ENCODE measurements at regions not wholly inside any gene's neighbourhood (a gene's known extent, or its start where the extent isn't known, plus 50 kb on each side); places are given as distances from the start of the nearest gene placed in this dataset.

GRCh38 chr13:107906131-107906530 is 309.2 kb downstream of the LIG4 start:
- DNase-seq: no peak

GRCh38 chr13:107901996-107902562 is 313.3 kb downstream of the LIG4 start:
- no peak for DNase-seq

- DNase-seq: no peak
Measured at GRCh38 chr13:107901230-107901629, 314.1 kb downstream of the LIG4 start.

GRCh38 chr13:107900775-107901174 is 314.6 kb downstream of the LIG4 start:
- no peak for DNase-seq

GRCh38 chr13:107886118-107886517 is 329.2 kb downstream of the LIG4 start:
- DNase-seq: no peak

- DNase-seq: no peak
Measured at GRCh38 chr13:107884564-107884963, 330.8 kb downstream of the LIG4 start.

- no peak for DNase-seq
Measured at GRCh38 chr13:107883561-107884175, 331.7 kb downstream of the LIG4 start.

- DNase-seq: no peak
Measured at GRCh38 chr13:107882708-107883560, 332.4 kb downstream of the LIG4 start.

GRCh38 chr13:107881362-107881761 is 334.0 kb downstream of the LIG4 start:
- DNase-seq: no peak

GRCh38 chr13:107874456-107874855 is 340.9 kb downstream of the LIG4 start:
- DNase-seq: no peak

- no peak for DNase-seq
Measured at GRCh38 chr13:107873926-107874325, 341.4 kb downstream of the LIG4 start.

GRCh38 chr13:107870400-107870799 is 344.9 kb downstream of the LIG4 start:
- DNase-seq: no peak

GRCh38 chr13:107867701-107868661 is 347.4 kb downstream of the LIG4 start:
- peak; percentile 24 for DNase-seq

GRCh38 chr13:107866941-107867623 is 348.3 kb downstream of the LIG4 start:
- DNase-seq: no peak

- DNase-seq: no peak
Measured at GRCh38 chr13:107866032-107866940, 349.1 kb downstream of the LIG4 start.

GRCh38 chr13:107865643-107866031 is 349.7 kb downstream of the LIG4 start:
- DNase-seq: no peak

GRCh38 chr13:107865318-107865575 is 350.1 kb downstream of the LIG4 start:
- DNase-seq: peak; percentile 25

GRCh38 chr13:107864543-107865317 is 350.6 kb downstream of the LIG4 start:
- DNase-seq: no peak

GRCh38 chr13:107860284-107860683 is 355.1 kb downstream of the LIG4 start:
- no peak for DNase-seq

- no peak for DNase-seq
Measured at GRCh38 chr13:107854880-107855279, 360.5 kb downstream of the LIG4 start.

GRCh38 chr13:107852072-107852471 is 363.3 kb downstream of the LIG4 start:
- no peak for DNase-seq

Measured in NCI-H1436 treated with DMSO at 0.1 percent for 48 hours (cell line).